ENCODE measurements at regions not wholly inside any gene's neighbourhood (a gene's known extent, or its start where the extent isn't known, plus 50 kb on each side); places are given as distances from the start of the nearest gene placed in this dataset.

DNA sequence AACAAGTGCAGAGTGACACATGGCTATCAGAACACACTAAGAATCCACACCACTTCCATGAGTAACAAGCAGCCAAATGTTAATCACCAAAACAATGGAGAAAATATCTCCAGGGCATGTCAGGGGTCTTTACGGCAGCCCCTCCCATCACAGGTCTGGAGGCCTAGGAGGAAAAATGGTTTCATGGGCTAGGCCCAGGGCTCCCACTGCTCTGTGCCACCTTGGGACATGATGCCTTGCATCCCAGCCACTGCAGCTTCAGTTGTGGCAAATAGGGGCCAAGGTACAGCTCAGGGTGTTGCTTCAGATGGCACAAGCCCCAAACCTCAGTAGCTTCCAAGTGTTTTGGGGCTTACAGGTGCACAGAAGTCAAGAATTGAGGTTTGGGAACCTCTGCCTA is 66.6 kb downstream of the NEURL3 start:
- H3K4me3 ChIP-seq (ENCODE audit: low read depth, low read length) = no peak overlapping the region
- TF ChIP-seq, protein P1, sequence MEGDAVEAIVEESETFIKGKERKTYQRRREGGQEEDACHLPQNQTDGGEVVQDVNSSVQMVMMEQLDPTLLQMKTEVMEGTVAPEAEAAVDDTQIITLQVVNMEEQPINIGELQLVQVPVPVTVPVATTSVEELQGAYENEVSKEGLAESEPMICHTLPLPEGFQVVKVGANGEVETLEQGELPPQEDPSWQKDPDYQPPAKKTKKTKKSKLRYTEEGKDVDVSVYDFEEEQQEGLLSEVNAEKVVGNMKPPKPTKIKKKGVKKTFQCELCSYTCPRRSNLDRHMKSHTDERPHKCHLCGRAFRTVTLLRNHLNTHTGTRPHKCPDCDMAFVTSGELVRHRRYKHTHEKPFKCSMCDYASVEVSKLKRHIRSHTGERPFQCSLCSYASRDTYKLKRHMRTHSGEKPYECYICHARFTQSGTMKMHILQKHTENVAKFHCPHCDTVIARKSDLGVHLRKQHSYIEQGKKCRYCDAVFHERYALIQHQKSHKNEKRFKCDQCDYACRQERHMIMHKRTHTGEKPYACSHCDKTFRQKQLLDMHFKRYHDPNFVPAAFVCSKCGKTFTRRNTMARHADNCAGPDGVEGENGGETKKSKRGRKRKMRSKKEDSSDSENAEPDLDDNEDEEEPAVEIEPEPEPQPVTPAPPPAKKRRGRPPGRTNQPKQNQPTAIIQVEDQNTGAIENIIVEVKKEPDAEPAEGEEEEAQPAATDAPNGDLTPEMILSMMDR (conservative IDR thresholded peaks at IDR 0.05; ENCODE audit: low read depth, low read length) = no peak
- no peak for DNase-seq (ENCODE audit: low read depth)

DNA sequence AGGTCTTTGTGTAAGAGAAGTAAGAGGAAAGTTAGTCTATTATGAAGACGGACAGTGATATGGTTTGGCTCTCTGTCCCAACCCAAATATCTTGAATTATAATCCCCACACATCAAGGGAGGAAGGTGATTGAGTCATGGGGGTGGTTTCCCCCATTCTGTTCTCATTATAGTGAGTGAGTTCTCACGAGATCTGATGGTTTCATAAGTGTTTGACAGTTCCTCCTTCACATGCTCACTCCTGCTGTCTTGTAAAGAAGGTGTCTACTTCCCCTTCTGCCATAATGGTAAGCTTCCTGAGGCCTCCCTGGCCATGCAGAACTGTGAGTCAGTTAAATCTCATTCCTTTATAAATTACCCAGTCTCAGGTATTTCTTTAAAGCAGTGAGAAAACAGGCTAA is 67.6 kb downstream of the NEURL3 start:
- no peak overlapping the region for H3K4me3 ChIP-seq (ENCODE audit: low read depth, low read length)
- DNase-seq (ENCODE audit: low read depth) = no peak
- TF ChIP-seq, protein P1 (conservative IDR thresholded peaks at IDR 0.05; ENCODE audit: low read depth, low read length) = no peak

DNA sequence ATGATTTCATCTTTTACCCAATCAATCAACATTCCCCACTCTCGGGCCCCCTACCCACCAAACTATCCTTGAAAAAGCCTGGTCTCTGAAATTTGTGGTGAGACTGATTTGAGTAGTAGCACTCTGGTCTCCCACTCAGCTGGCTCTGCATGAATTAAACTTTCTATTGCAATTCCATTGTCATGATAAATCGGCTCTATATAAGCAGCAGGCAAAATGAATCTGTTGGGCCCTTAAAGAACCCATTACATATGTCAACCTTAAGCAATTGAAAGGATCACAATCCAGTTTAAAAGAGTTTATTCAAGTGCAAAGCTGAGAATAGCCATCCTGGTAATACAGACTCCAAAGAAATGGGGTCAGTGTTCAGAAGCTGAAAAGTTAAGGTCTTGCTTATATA is 68.2 kb downstream of the NEURL3 start:
- DNase-seq (ENCODE audit: low read depth) = no peak
- H3K4me3 ChIP-seq (ENCODE audit: low read depth, low read length) = no peak overlapping the region
- TF ChIP-seq, protein P1 (conservative IDR thresholded peaks at IDR 0.05; ENCODE audit: low read depth, low read length) = no peak

DNA sequence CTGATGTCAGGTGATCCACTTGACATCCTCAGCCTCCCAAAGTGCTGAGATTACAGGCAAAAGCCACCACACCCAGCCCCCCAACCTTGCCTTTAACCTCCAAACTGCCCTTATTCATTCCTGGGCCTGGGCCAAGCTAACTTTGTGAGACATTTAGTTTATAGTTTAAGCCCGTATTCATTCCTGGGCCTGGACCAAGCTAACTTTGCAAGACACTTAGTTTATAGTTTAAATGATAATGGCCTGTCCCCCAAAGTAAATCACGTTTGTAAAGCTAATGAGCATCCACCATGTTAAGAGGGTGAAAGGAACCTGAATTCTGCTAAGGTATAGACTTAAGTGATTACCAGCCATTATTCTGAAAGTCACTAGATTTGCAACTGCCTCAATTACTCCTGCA is 68.7 kb downstream of the NEURL3 start:
- H3K4me3 ChIP-seq (ENCODE audit: low read depth, low read length) = no peak overlapping the region
- TF ChIP-seq, protein P1 (conservative IDR thresholded peaks at IDR 0.05; ENCODE audit: low read depth, low read length) = no peak

DNA sequence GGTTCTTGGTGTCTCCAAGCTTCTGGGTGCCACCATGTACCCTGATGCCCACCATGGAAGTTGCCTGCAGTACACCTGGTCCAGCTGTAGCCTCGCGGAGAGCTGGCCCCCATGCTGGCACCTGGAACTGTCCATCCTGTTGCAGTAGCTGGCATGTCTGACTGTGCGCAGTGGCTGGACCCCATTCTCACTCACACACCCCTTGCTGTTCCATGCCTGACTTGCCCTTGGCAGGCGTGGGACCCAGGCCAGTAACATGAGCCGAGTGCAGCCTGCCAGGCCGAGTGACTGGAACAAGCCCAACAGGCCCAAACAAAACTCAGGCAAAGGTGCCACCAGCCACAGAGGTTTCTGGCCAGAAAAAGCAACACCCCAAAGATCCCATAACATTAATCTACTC is 73.8 kb downstream of the NEURL3 start:
- no peak overlapping the region for H3K4me3 ChIP-seq (ENCODE audit: low read depth, low read length)
- DNase-seq (ENCODE audit: low read depth) = no peak
- TF ChIP-seq, protein P1 (conservative IDR thresholded peaks at IDR 0.05; ENCODE audit: low read depth, low read length) = no peak

More for the DNA sequence above, 68.7 kb downstream of the NEURL3 start:
- no peak for DNase-seq (ENCODE audit: low read depth)

DNA sequence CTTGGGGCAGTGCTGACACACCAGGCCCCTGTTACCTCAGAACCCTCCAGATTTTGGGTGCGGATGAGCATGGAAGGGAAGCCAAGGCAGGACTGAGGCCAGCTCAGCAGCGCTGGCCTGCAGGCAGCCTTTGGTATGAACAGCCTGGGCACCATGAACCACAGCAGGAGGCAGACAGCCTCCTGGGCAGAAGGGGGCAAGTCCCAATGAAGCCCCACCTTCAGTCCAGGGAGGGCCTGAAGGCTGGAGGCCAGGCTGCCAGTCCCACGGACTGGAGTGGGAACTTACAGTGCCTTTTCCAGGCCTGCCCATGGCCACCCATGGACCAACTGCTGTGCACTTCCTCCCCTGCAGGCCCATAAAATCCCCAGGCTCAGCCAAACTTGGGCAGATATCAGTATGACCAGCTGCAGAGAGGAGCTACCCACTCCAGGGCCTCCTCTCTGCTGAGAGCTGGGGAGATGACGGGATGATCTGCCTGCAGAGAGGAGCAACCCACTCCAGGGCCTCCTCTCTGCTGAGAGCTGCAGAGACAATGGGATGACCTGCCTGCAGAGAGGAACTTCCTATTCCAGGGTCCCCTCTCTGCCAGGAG is 74.7 kb downstream of the NEURL3 start:
- TF ChIP-seq, protein P1 (conservative IDR thresholded peaks at IDR 0.05; ENCODE audit: low read depth, low read length) = no peak
- no peak for DNase-seq (ENCODE audit: low read depth)
- H3K4me3 ChIP-seq (ENCODE audit: low read depth, low read length) = no peak overlapping the region

DNA sequence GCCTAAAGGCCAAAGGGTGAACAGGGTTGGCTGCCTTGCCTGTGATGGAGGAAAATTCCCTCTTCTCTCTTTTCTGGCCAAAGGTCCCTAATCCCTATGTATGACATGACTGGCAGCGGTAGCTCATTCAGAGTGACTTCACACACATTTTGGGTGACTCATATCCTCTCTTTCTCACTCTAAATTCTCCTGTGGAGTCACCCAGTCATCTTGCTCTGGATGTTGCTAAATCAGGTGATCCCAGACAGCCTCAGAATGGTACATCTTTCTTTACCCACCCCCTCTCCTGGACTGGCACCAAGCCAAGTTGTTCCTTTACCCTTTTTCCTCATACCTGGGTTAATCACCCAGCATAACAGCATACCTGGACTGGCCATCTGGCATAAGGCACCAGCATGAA is 77.2 kb downstream of the NEURL3 start:
- peak; percentile 69 for DNase-seq (ENCODE audit: low read depth)

More for the DNA sequence above, 77.2 kb downstream of the NEURL3 start:
- TF ChIP-seq, protein P1 (conservative IDR thresholded peaks at IDR 0.05; ENCODE audit: low read depth, low read length) = no peak
- no peak overlapping the region for H3K4me3 ChIP-seq (ENCODE audit: low read depth, low read length)
